Pancreas (tissue), 10 donors: ENCODE measurements at regions not wholly inside any gene's neighbourhood (a gene's known extent, or its start where the extent isn't known, plus 50 kb on each side); places are given as distances from the start of the nearest gene placed in this dataset.
"Not testable (repeated sequence)": the region's sequence is repeated elsewhere in the genome, so short reads cannot be mapped to it uniquely, and the experiment has no call there.

ENCODE experiments used
- ATAC-seq, 4 donors: fragments of 200-7000 bp; cut with Tn5 transposase; one replicate each; pipeline versions ENCODE4 v1.8.0 to v1.9.1; 2020; ENCODE audit warnings: mild to moderate bottlenecking in 4 of 4, moderate library complexity in 4 of 4
- DNase-seq, 6 donors: peaks; one replicate each; pipeline ENCODE4 v3.0.0-alpha.2; 2020
- FAIRE-seq: peaks from 2 replicates; lab custom pipeline; 2012; peaks lifted over from hg19 to GRCh38; lab: Jason Lieb, UNC
- H3K27ac ChIP-seq, 4 donors: fragments of 200-600 bp; sonication (generic); 1 replicate in 3 of 4; 2 replicates in 1 of 4; pipeline versions ENCODE4 v1.5.0 to v1.8.0; 2020
- H3K27me3 ChIP-seq, 4 donors: fragments of 200-600 bp; one replicate each; pipeline ENCODE4 v1.8.0; 2021
- H3K36me3 ChIP-seq, 3 donors: fragments of 200-600 bp; sonication (generic) in 1 of 3; one replicate each; pipeline versions ENCODE4 v1.5.0 to v1.8.0; 2020 to 2021
- H3K4me1 ChIP-seq, 3 donors: fragments of 200-600 bp; one replicate each; pipeline ENCODE4 v1.8.0; 2021
- H3K4me3 ChIP-seq, 4 donors: fragments of 200-600 bp; sonication (generic) in 2 of 4; one replicate each; pipeline versions ENCODE4 v1.5.0 to v1.8.0; 2020 to 2021
- H3K9me3 ChIP-seq, 4 donors: fragments of 200-600 bp; one replicate each; pipeline ENCODE4 v1.8.0; 2021
- WGBS, 2 donors: extraction: QIAGEN DNeasy Blood & Tissue Kit; methylation state at CpG; one replicate each; pipeline ENCODE4 v1.1.7; 2013; 5-methylcytosine and 5-hydroxymethylcytosine counted together
- intact Hi-C, 3 donors: fragments of 100-400 bp; cut with DNase I; formaldehyde crosslinking; loops; one replicate each; pipeline versions ENCODE4 v1.11.1 to v1.14.2; 2022
- TF ChIP-seq, protein P1 (sequence below), 4 donors: fragments of 200-600 bp; sonication (generic) in 3 of 4; IDR thresholded peaks; one replicate each; pipeline versions ENCODE4 v1.5.0 to v1.8.0; 2021; ENCODE audit warnings: antibody characterized with exemption in 4 of 4
- donor health status: healthy with polysubstance abuse.
- donor health status: DM: no; HTN: no; CAD: no; lungs with moderate emphysema.
- donor health status: DM: no; HTN: no; CAD: no.
- donor health status: control.
- donor health status: control.
- donor health status: Bipolar disorder and iron deficiency.
- donor health status: DM: yes; HTN: yes; CAD: no.
- donor health status: DM: no; HTN: no; CAD: no.
- donor health status: DM: no; HTN: no; CAD: no.
- donor health status: DM: yes; HTN: yes; CAD: no.

GRCh38 chr6:167219967-167220512 lies 62.3 kb upstream of the GPR31 start:
- no peak overlapping the region for H3K4me3 ChIP-seq
- H3K27me3 ChIP-seq: no peaks in the 10 kb centered on the region
- no peak overlapping the region for H3K27ac ChIP-seq
- DNase-seq (no peak), ATAC-seq (no peak), FAIRE-seq (no peak)
- WGBS, 2 donors: 75 to 76% methylated on average over 19 of the region's 19 CpGs
- no peaks in the 10 kb centered on the region for H3K4me1 ChIP-seq
- H3K36me3 ChIP-seq: no peaks in the 10 kb centered on the region
- intact Hi-C loops: loop anchor here in 1 of 3 donors (10.0 kb wide), 1 partner anchor 75 kb away; the partner anchor contains the start of gene UNC93A
- TF ChIP-seq, protein P1, sequence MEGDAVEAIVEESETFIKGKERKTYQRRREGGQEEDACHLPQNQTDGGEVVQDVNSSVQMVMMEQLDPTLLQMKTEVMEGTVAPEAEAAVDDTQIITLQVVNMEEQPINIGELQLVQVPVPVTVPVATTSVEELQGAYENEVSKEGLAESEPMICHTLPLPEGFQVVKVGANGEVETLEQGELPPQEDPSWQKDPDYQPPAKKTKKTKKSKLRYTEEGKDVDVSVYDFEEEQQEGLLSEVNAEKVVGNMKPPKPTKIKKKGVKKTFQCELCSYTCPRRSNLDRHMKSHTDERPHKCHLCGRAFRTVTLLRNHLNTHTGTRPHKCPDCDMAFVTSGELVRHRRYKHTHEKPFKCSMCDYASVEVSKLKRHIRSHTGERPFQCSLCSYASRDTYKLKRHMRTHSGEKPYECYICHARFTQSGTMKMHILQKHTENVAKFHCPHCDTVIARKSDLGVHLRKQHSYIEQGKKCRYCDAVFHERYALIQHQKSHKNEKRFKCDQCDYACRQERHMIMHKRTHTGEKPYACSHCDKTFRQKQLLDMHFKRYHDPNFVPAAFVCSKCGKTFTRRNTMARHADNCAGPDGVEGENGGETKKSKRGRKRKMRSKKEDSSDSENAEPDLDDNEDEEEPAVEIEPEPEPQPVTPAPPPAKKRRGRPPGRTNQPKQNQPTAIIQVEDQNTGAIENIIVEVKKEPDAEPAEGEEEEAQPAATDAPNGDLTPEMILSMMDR (IDR thresholded peaks at IDR 0.05): no peak
- no peaks in the 10 kb centered on the region for H3K9me3 ChIP-seq

DNA sequence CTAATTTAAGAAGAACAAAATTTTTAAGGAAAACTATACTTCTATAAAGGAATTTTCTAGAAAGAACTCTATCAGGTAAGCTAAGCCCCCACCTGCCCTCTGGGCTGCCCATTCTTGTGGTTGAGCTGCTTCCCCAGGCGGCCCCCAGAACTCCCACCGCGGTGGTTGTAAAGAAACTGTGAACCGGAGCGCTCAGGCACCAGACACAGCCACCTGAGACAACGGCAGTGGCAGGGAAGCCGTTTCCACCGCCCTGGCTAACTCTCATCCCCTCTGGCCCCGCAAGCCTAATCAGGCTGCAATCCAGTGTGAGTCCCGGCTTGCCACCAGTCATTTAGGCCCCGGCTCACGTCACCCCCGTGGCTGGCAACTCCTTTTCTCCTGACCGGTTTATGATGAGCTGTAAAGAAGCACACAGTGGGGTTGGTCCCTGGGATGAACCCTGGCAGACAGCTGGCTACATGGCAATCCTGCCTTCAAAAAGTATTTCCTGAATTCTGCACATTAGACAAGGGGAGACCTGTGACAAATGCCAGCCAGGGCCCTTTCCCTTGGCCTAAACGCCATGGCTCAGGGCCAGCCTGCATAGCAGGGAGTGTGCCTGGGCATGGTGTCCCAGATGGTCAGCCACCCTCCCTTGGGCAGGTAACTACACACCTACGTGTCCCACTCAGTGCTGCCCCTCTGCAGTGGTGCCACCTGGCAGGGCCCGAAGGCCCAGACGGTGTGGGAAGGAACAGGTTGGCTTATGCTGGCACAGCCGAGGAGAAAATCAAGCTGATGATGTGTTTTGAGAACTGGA lies 63.8 kb upstream of the GPR31 start:
- no peak for FAIRE-seq
- no peak for DNase-seq
- H3K27ac ChIP-seq: no peak overlapping the region

DNA sequence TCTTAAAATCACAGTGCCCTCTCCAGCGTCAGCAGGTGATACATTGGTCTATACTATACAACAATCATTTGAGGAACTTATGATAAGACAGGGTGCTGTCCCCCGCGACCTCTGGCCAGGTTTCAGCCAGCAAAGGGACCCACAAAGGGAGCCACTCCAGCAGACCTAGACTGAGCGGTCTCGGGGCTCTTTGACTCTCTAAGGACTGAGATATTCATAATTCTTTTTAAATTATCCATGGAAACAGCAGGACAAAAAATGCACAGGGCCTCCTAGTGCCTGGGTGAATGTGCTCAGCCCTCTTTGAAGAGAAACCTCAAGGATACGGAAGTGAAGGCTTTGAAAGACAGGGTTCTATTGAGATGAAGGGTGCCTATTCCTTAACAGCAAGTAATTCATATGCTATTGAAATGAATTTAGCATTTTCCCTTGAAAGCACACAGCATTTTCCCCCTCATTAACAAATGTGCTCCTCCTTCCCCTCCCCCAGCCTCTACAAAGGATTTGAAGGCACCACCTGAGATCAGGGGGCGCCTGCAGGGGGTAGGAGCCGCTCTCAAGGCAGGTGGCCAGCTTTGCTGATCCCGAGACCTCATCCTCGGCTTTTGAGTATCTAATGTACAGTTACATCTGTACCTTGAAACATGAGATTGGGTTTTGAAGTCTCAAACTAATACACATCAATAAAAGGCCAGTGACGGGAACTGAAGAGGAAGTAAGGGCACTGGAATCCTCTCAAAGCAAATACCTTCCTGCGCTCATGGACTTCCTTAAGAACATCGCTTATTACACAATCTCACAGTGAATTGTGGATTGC lies 65.3 kb upstream of the UNC93A start:
- H3K4me3 ChIP-seq, H3K9me3 ChIP-seq, FAIRE-seq, ATAC-seq, H3K36me3 ChIP-seq, DNase-seq, H3K27ac ChIP-seq, H3K4me1 ChIP-seq, H3K27me3 ChIP-seq: not testable (repeated sequence)
- intact Hi-C loops: loop anchor here in 1 of 3 donors (10.0 kb wide), 1 partner anchor 69 kb away; the partner anchor contains the start of gene UNC93A
- 71 to 80% methylated on average over 11 to 13 of the region's 13 CpGs for WGBS, 2 donors

More for the DNA sequence above, 63.8 kb upstream of the GPR31 start:
- no peaks in the 10 kb centered on the region for H3K9me3 ChIP-seq
- H3K27me3 ChIP-seq: no peaks in the 10 kb centered on the region
- WGBS, 2 donors: 81 to 85% methylated on average over 18 to 19 of the region's 19 CpGs
- H3K4me3 ChIP-seq: no peak overlapping the region
- TF ChIP-seq, protein P1 (IDR thresholded peaks at IDR 0.05): no peak
- intact Hi-C loops: loop anchor here in 1 of 3 donors (10.0 kb wide), 1 partner anchor 73 kb away; the partner anchor contains the start of gene UNC93A
- H3K4me1 ChIP-seq: no peaks in the 10 kb centered on the region
- H3K36me3 ChIP-seq: no peaks in the 10 kb centered on the region
- no peak for ATAC-seq

GRCh38 chr6:167226383-167226685 lies 64.8 kb upstream of the UNC93A start:
- H3K9me3 ChIP-seq: no peaks in the 10 kb centered on the region
- no peaks in the 10 kb centered on the region for H3K27me3 ChIP-seq
- no peak for ATAC-seq
- WGBS, 2 donors: 68 to 77% methylated on average over 3 of the region's 3 CpGs
- no peak overlapping the region for H3K27ac ChIP-seq
- FAIRE-seq: no peak
- intact Hi-C loops: loop anchor here in 1 of 3 donors (10.0 kb wide), 1 partner anchor 68 kb away; the partner anchor contains the start of gene UNC93A
- TF ChIP-seq, protein P1 (IDR thresholded peaks at IDR 0.05): no peak
- no peaks in the 10 kb centered on the region for H3K36me3 ChIP-seq
- H3K4me1 ChIP-seq: no peaks in the 10 kb centered on the region
- DNase-seq: no peak
- H3K4me3 ChIP-seq: no peak overlapping the region

DNA sequence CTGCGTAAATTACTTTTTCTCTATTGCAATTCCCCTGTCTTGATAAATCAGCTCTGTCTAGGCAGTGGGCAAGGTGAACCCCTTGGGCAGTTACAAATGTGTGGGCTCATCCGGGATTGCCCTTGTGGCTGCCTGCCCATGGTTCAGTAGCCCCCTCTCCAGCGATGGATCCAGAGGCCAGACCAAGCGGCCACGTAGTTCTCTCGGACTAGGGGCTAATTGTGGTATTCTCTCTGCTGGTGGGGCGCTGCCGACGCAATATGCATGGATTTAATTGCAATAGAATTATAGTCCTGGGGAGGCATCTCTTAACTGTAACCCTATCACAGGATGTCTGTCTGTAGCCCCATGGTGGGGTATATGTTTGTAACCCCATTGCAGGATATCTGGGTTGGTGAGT lies 64.3 kb upstream of the UNC93A start:
- no peaks in the 10 kb centered on the region for H3K9me3 ChIP-seq
- WGBS, 2 donors: 83 to 84% methylated on average over 9 of the region's 9 CpGs
- TF ChIP-seq, protein P1 (IDR thresholded peaks at IDR 0.05): no peak
- no peaks in the 10 kb centered on the region for H3K36me3 ChIP-seq
- H3K27me3 ChIP-seq: no peaks in the 10 kb centered on the region
- intact Hi-C loops: loop anchor here in 1 of 3 donors (10.0 kb wide), 1 partner anchor 68 kb away; the partner anchor contains the start of gene UNC93A
- ATAC-seq: no peak
- H3K4me3 ChIP-seq: no peak overlapping the region
- no peak overlapping the region for H3K27ac ChIP-seq
- no peaks in the 10 kb centered on the region for H3K4me1 ChIP-seq
- DNase-seq: no peak
- no peak for FAIRE-seq
